A549 (cell line): ENCODE measurements at regions not wholly inside any gene's neighbourhood (a gene's known extent, or its start where the extent isn't known, plus 50 kb on each side); places are given as distances from the start of the nearest gene placed in this dataset.

Source experiments
- ATAC-seq, 2 experiments: fragments of 200-7000 bp in 1 of 2; fragments of >200 bp in 1 of 2; cut with Nextera tagmentation in 1 of 2; cut with Tn5 transposase in 1 of 2; 3 replicates each; pipeline versions ENCODE4 v1.8.0 to v1.9.1; 2018 to 2020; ENCODE audit warnings: mild to moderate bottlenecking in 1 of 2, moderate library complexity in 1 of 2
- CTCF ChIA-PET: fragments of 300-600 bp; sonication (Branson Sonifier 250); formaldehyde crosslinking; extraction: SDS; loops from one replicate; lab custom pipeline; 2021; ENCODE audit warnings: antibody characterized with exemption, inconsistent platforms; lab: Yijun Ruan, JAX
- POLR2A ChIA-PET: fragments of 350-600 bp; formaldehyde crosslinking; extraction: SDS; loops from one replicate; lab custom pipeline; 2021; ENCODE audit warnings: antibody characterized with exemption, inconsistent platforms; lab: Yijun Ruan, JAX
- DNase-seq, 2 experiments: peaks; one replicate each; pipeline versions ENCODE4 v3.0.0 to v3.0.0-alpha.2; 2011 to 2016; ENCODE audit warnings: low read depth in 1 of 2, low spot score in 1 of 2
- FAIRE-seq: peaks from 2 replicates; lab custom pipeline; 2011; peaks lifted over from hg19 to GRCh38; lab: Jason Lieb, UNC
- H3K27ac ChIP-seq, 2 experiments: fragments of >200 bp; sonication (Bioruptor Twin); formaldehyde crosslinking; 3 replicates each; pipeline ENCODE4 v1.5.1; 2016 to 2017
- H3K4me1 ChIP-seq: fragments of >200 bp; sonication (Bioruptor Twin); formaldehyde crosslinking; 3 replicates; pipeline ENCODE4 v1.6.1; 2016
- H3K4me2 ChIP-seq: fragments of >200 bp; sonication (Bioruptor Twin); formaldehyde crosslinking; 3 replicates; pipeline ENCODE4 v1.6.1; 2016
- H3K4me3 ChIP-seq: fragments of >200 bp; sonication (Bioruptor Twin); formaldehyde crosslinking; 3 replicates; pipeline ENCODE4 v1.5.1; 2016
- H3K9me3 ChIP-seq: fragments of >200 bp; sonication (Bioruptor Twin); formaldehyde crosslinking; 3 replicates; pipeline ENCODE4 v1.6.1; 2016
- BCL3 ChIP-seq: fragments of >200 bp; sonication (Bioruptor Twin); formaldehyde crosslinking; IDR thresholded peaks from 3 replicates; pipeline ENCODE4 v1.6.1; 2016
- BHLHE40 ChIP-seq: IDR thresholded peaks from 2 replicates; pipeline ENCODE4 v1.6.1; 2012; ENCODE audit warnings: low read depth, low read length, inconsistent platforms
- CBX2 ChIP-seq: fragments of 200-600 bp; sonication (generic); IDR thresholded peaks from 2 replicates; pipeline ENCODE4 v1.6.1; 2016; ENCODE audit warnings: low read depth, mild to moderate bottlenecking, borderline replicate concordance
- CHD2 ChIP-seq: fragments of 150-350 bp; IDR thresholded peaks from 2 replicates; pipeline ENCODE4 v1.6.1; 2014; ENCODE audit warnings: low read length; ENCODE audit not compliant: partially characterized antibody
- CTCF ChIP-seq: fragments of >200 bp; sonication (Bioruptor Twin); formaldehyde crosslinking; IDR thresholded peaks from 3 replicates; pipeline ENCODE4 v1.5.1; 2016
- FOSB ChIP-seq: fragments of 250-450 bp; sonication (Bioruptor Pico); IDR thresholded peaks from 2 replicates; pipeline ENCODE4 v1.5.0; 2020; ENCODE audit warnings: mild to moderate bottlenecking, moderate library complexity
- FOSL2 ChIP-seq, 2 experiments: fragments of 450-650 bp in 1 of 2; fragments of >200 bp in 1 of 2; sonication (Bioruptor Twin) in 1 of 2; formaldehyde crosslinking; IDR thresholded peaks; 2 replicates each; pipeline versions ENCODE4 v1.5.0 to v1.6.1; 2016 to 2020; ENCODE audit warnings: mild to moderate bottlenecking in 1 of 2, moderate library complexity in 1 of 2
- GATA3 ChIP-seq: IDR thresholded peaks from 2 replicates; pipeline ENCODE4 v1.6.1; 2012; ENCODE audit warnings: borderline replicate concordance
- HOXA7 ChIP-seq: fragments of 250-450 bp; sonication (Bioruptor Pico); IDR thresholded peaks from 2 replicates; pipeline ENCODE4 v1.5.0; 2020; ENCODE audit warnings: mild to moderate bottlenecking, moderate library complexity
- JUN ChIP-seq, 2 experiments: fragments of >200 bp; sonication (Bioruptor Twin); formaldehyde crosslinking; IDR thresholded peaks; 2 replicates in 1 of 2; 3 replicates in 1 of 2; pipeline ENCODE4 v1.6.1; 2016 to 2017
- KDM5A ChIP-seq: fragments of 200-600 bp; sonication (generic); IDR thresholded peaks from 2 replicates; pipeline ENCODE4 v1.6.1; 2016; ENCODE audit warnings: antibody characterized with exemption, mild to moderate bottlenecking
- MAFK ChIP-seq: fragments of 450-650 bp; IDR thresholded peaks from 2 replicates; pipeline ENCODE4 v1.6.1; 2014; ENCODE audit not compliant: partially characterized antibody
- MAX ChIP-seq: IDR thresholded peaks from 2 replicates; pipeline ENCODE4 v1.6.1; 2012
- MAZ ChIP-seq: fragments of 150-350 bp; IDR thresholded peaks from 2 replicates; pipeline ENCODE4 v1.6.1; 2014; ENCODE audit warnings: antibody characterized with exemption, low read depth, low read length, borderline replicate concordance
- MYC ChIP-seq: IDR thresholded peaks from 2 replicates; pipeline ENCODE4 v1.6.1; 2012; ENCODE audit warnings: mild to moderate bottlenecking, inconsistent platforms, low read length, improper control_type of control experiment, borderline replicate concordance
- NFE2L2 ChIP-seq: fragments of 150-350 bp; conservative IDR thresholded peaks from 2 replicates; pipeline ENCODE4 v1.6.1; 2014; ENCODE audit warnings: low read length
- NR3C1 ChIP-seq: fragments of >200 bp; sonication (Bioruptor Twin); formaldehyde crosslinking; IDR thresholded peaks from 3 replicates; pipeline ENCODE4 v1.6.1; 2017
- REST ChIP-seq: fragments of 200-600 bp; sonication (generic); IDR thresholded peaks from 2 replicates; pipeline ENCODE4 v1.6.1; 2016; ENCODE audit warnings: antibody characterized with exemption, mild to moderate bottlenecking, moderate library complexity
- RFX5 ChIP-seq: fragments of 450-650 bp; IDR thresholded peaks from 2 replicates; pipeline ENCODE4 v1.7.1; 2014; ENCODE audit warnings: antibody characterized with exemption, mild to moderate bottlenecking, moderate library complexity
- SREBF2 ChIP-seq: fragments of 450-650 bp; IDR thresholded peaks from 2 replicates; pipeline ENCODE4 v1.6.1; 2014; ENCODE audit warnings: mild to moderate bottlenecking, moderate library complexity
- TP53 ChIP-seq: fragments of 250-450 bp; sonication (Bioruptor Pico); IDR thresholded peaks from 2 replicates; pipeline ENCODE4 v1.5.0; 2021; ENCODE audit warnings: mild to moderate bottlenecking, moderate library complexity
- USF2 ChIP-seq: fragments of 450-650 bp; IDR thresholded peaks from 2 replicates; pipeline ENCODE4 v1.6.1; 2014; ENCODE audit warnings: antibody characterized with exemption
- ZFP36 ChIP-seq: fragments of 450-650 bp; IDR thresholded peaks from 2 replicates; pipeline ENCODE4 v1.6.1; 2014; ENCODE audit warnings: borderline replicate concordance; ENCODE audit not compliant: partially characterized antibody
- ZSCAN20 ChIP-seq: fragments of 250-450 bp; sonication (Bioruptor Pico); IDR thresholded peaks from 2 replicates; pipeline ENCODE4 v1.8.0; 2022; ENCODE audit warnings: mild to moderate bottlenecking, moderate library complexity
- WGBS: methylation state at CpG from one replicate; pipeline ENCODE4 v1.1.6; 2017; ENCODE audit errors: missing lambda C conversion rate; 5-methylcytosine and 5-hydroxymethylcytosine counted together

GRCh38 chr3:30294241-30294667 lies 312.1 kb upstream of the TGFBR2 start:
- CTCF ChIA-PET, result interaction anchor here (0.6 to 1.4 kb wide), 4 partner anchors 10 to 550 kb away, joined by 3 read pairs; no protein-coding TSS in a partner anchor
- POLR2A ChIA-PET, result no interaction called here
- peak in 1 of 2 experiments; percentile 57; a peak in 3 of 6 replicates for ATAC-seq
- no peak for FAIRE-seq
- WGBS, result 75% methylated on average over 4 of the region's 4 CpGs
- Histone ChIP-seq H3K27ac (peak overlapping the region; percentile 12 to 71; a peak in 3 of 6 replicates), H3K4me2 (no peak overlapping the region), H3K4me3 (no peak overlapping the region), H3K4me1 (peaks cover 30% of the 10 kb centered on the region), H3K9me3 (no peaks in the 10 kb centered on the region)
- TF ChIP-seq ZSCAN20 (no peak), CBX2 (no peak), GATA3 (no peak), ZFP36 (no peak), NFE2L2 (no peak), HOXA7 (CRISPR knock-in tag) (no peak), USF2 (no peak), BCL3 (no peak), RFX5 (no peak), MYC (no peak)
- DNase-seq, result no peak

GRCh38 chr3:30297112-30297511 lies 309.3 kb upstream of the TGFBR2 start:
- 53% methylated on average over 1 of the region's 1 CpG for WGBS
- ChIA-PET CTCF (no interaction called here), POLR2A (no interaction called here)
- Histone ChIP-seq H3K4me1 (peaks cover 26% of the 10 kb centered on the region), H3K9me3 (no peaks in the 10 kb centered on the region), H3K4me3 (no peak overlapping the region), H3K4me2 (no peak overlapping the region), H3K27ac (no peak overlapping the region; a peak in 1 of 6 replicates)
- FAIRE-seq (no peak), ATAC-seq (no peak), DNase-seq (no peak)
- TF ChIP-seq FOSB (CRISPR knock-in tag), result no peak
- no peak for TF ChIP-seq CTCF
- no peak for TF ChIP-seq BCL3

- Histone ChIP-seq H3K4me3 (no peak overlapping the region), H3K27ac (peak overlapping the region in 1 of 2 experiments; percentile 6; a peak in 1 of 6 replicates), H3K9me3 (peaks cover 6% of the 10 kb centered on the region; the same call in 2 of the 3 replicates), H3K4me1 (peaks cover 15% of the 10 kb centered on the region; the same call in 1 of the 3 replicates), H3K4me2 (no peak overlapping the region)
- ChIA-PET CTCF (interaction anchor here (1.0 kb wide), 1 partner anchor 20 kb away, joined by 3 read pairs; no protein-coding TSS in a partner anchor), POLR2A (no interaction called here)
- TF ChIP-seq CHD2, result no peak
- no peak for TF ChIP-seq RFX5
- TF ChIP-seq BHLHE40, result no peak
- TF ChIP-seq FOSL2 (IDR thresholded peaks at IDR 0.05), result no peak
- no peak for TF ChIP-seq FOSL2 (CRISPR knock-in tag; IDR thresholded peaks at IDR 0.05)
- TF ChIP-seq TP53, result no peak
- no peak for TF ChIP-seq MAZ
- TF ChIP-seq HOXA7 (CRISPR knock-in tag), result no peak
- TF ChIP-seq KDM5A, result no peak
- no peak for TF ChIP-seq JUN (IDR thresholded peaks at IDR 0.05)
- TF ChIP-seq REST, result no peak
- no peak for TF ChIP-seq MAX
- no peak for TF ChIP-seq SREBF2
- TF ChIP-seq NR3C1, result no peak
- no peak for TF ChIP-seq MAFK
- DNase-seq (no peak), FAIRE-seq (peak; percentile 39), ATAC-seq (no peak)
- 83% methylated on average over 3 of the region's 3 CpGs for WGBS
Measured at GRCh38 chr3:30299674-30300385, 306.6 kb upstream of the TGFBR2 start.
